HG02610 (cell line): ENCODE measurements at regions not wholly inside any gene's neighbourhood (a gene's known extent, or its start where the extent isn't known, plus 50 kb on each side); places are given as distances from the start of the nearest gene placed in this dataset.
A peak's percentile ranks its signal among the peaks of the same experiment; 100 is the strongest.

Experiments
- ATAC-seq: cut with Tn5 transposase; IDR thresholded peaks from one replicate; pipeline ENCODE4 v1.9.1; 2021; ENCODE audit warnings: mild to moderate bottlenecking, moderate library complexity; ENCODE audit not compliant: unreplicated experiment

GRCh38 chr2:126513033-126513432 is 142.9 kb upstream of the GYPC start:
- ATAC-seq: no peak

- no peak for ATAC-seq
Observed at GRCh38 chr2:126515471-126515870, 140.5 kb upstream of the GYPC start.

- no peak for ATAC-seq
Observed at GRCh38 chr2:126518196-126518595, 137.8 kb upstream of the GYPC start.

- peak; percentile 86 for ATAC-seq
Observed at GRCh38 chr2:126527836-126528490, 128.0 kb upstream of the GYPC start.

GRCh38 chr2:126531029-126531428 is 124.9 kb upstream of the GYPC start:
- ATAC-seq: no peak

- no peak for ATAC-seq
Observed at GRCh38 chr2:126534478-126534877, 121.5 kb upstream of the GYPC start.

GRCh38 chr2:126535408-126535807 is 120.5 kb upstream of the GYPC start:
- ATAC-seq: no peak

- ATAC-seq: no peak
Observed at GRCh38 chr2:126536605-126537200, 119.3 kb upstream of the GYPC start.

GRCh38 chr2:126539101-126539500 is 116.9 kb upstream of the GYPC start:
- ATAC-seq: no peak

- ATAC-seq: no peak
Observed at GRCh38 chr2:126542247-126542646, 113.7 kb upstream of the GYPC start.

- no peak for ATAC-seq
Observed at GRCh38 chr2:126543081-126543480, 112.9 kb upstream of the GYPC start.

- ATAC-seq: no peak
Observed at GRCh38 chr2:126558029-126558428, 97.9 kb upstream of the GYPC start.

GRCh38 chr2:126568734-126569133 is 87.2 kb upstream of the GYPC start:
- ATAC-seq: peak; percentile 61

GRCh38 chr2:126571403-126571802 is 84.6 kb upstream of the GYPC start:
- no peak for ATAC-seq

GRCh38 chr2:126575631-126576030 is 80.3 kb upstream of the GYPC start:
- no peak for ATAC-seq

GRCh38 chr2:126579868-126580267 is 76.1 kb upstream of the GYPC start:
- no peak for ATAC-seq

- ATAC-seq: no peak
Observed at GRCh38 chr2:126586317-126586716, 69.6 kb upstream of the GYPC start.

- ATAC-seq: no peak
Observed at GRCh38 chr2:126599062-126599461, 56.9 kb upstream of the GYPC start.

GRCh38 chr2:126600742-126601141 is 55.2 kb upstream of the GYPC start:
- ATAC-seq: no peak

- no peak for ATAC-seq
Observed at GRCh38 chr2:126602334-126602733, 53.6 kb upstream of the GYPC start.
